Ureter (tissue), 1 donor: ENCODE measurements at regions not wholly inside any gene's neighbourhood (a gene's known extent, or its start where the extent isn't known, plus 50 kb on each side); places are given as distances from the start of the nearest gene placed in this dataset.
"Not testable (repeated sequence)": the region's sequence is repeated elsewhere in the genome, so short reads cannot be mapped to it uniquely, and the experiment has no call there.

Source experiments
- DNase-seq: peaks from one replicate; pipeline ENCODE4 v3.0.0-alpha.2; 2020; ENCODE audit warnings: low spot score
- donor health status: DM: yes; HTN: yes; CAD: no.

DNA sequence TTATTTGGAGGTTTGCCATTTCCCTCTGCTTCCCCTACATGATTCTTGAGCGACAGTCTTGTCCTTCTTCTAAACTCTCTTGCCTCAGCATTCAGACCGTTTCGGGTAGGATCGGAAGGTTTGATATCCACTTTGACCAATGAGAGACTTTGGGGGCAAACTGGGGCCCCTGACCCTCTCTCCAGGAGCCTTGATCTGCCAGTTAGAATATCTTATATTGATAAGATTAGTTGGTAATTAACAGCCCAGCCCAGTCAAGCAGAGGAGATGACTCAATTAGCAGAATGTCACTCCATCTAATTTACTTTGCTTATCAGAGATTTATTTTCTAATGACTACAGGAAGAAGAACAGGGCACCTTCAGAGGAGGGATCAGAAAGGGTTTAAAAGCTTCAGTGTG, 532.8 kb downstream of the XYLT1 start:
- no peak for DNase-seq

DNA sequence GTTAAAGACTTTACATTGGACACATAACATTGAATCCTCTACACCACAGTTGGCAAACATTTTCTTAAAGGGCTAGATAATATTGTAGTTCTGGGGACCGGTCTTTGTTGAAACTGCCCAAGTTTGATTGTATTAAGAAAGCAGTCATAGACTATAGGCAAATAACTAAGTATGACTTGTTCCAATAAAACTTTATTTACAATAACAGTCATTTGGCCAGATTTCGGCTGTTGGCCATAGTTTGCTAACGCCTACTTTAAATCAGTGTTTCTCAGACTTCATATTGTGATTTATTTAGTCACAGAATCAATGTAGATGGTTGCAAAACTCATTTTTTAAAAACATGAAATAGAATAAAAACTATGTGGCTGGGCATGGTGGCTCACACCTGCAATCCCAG, 531.8 kb downstream of the XYLT1 start:
- DNase-seq, result no peak

DNA sequence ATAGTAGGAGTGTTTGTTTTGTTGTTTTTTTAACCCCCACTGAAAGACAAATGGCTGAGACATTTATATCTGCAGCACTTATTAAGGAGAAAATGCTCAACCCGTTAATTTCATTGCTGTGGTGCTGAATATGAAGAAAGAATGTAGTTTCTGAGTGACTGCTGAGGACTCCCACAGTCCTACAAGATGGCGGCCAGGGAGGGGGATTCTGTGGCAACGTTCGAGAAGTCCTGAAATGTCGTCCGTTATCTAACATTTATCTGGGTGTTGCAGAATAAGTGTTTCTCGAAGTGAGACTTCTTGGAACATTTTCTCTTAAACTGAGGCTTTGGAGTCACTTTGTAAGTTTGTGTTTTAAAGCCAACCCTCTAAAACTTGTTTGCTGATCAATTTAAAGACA, 530.4 kb downstream of the XYLT1 start:
- DNase-seq, result no peak

DNA sequence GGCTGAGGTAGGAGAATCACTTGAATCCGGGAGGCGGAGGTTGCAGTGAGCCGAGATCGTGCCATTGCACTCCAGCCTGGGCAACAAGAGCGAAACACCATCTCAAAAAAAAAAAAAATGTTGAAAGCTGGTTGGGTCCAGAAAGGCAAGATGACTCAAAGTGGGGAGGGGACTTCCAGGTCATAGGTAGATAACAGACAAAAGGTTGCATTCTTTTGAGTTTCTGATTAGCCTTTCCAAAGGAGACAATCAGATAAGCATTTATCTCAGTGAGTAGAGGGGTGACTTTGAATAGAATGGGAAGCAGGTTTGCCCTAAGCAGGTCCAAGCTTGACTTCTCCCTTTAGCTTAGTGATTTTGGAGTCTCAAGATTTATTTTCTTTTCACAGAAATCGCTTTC, 527.9 kb downstream of the XYLT1 start:
- not testable (repeated sequence) for DNase-seq

DNA sequence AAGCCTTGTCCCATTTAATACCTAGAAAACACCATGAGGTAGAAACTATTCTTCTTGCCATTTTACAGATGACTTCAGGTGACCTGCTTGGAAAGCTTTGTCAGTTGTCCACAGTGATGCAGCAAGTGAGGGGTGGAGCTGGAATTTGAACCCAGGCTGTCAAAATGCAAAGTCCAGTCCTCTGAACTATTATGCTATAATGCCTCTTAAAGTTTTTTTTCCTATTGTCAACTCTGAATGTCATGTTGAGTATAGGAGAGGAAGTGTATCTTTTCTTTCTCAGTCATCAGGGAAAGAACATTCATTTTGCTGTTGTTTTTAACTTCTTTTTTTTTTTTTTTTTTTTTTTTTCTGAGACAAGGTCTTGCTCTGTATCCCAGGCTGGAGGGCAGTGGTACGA, 525.6 kb downstream of the XYLT1 start:
- DNase-seq, result no peak

DNA sequence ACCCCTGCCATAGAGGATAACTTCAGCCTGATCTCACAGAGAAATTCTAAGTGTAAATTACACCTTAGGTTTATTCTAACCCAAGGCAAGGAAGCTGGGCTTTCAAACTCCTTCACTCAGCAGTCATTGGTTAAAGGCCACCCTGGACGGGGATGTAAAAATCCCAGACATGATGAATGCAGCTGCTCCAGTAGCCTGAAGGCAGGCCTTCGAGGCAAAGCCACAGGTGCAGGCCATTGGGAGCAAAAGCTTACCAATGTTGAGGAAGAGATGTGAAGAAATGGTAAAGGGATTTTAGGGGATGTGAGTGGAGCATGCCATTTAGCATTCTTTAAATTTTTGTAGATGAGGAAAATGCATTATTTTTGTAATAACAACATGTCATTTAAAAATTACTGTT, 514.4 kb downstream of the XYLT1 start:
- DNase-seq, result no peak

DNA sequence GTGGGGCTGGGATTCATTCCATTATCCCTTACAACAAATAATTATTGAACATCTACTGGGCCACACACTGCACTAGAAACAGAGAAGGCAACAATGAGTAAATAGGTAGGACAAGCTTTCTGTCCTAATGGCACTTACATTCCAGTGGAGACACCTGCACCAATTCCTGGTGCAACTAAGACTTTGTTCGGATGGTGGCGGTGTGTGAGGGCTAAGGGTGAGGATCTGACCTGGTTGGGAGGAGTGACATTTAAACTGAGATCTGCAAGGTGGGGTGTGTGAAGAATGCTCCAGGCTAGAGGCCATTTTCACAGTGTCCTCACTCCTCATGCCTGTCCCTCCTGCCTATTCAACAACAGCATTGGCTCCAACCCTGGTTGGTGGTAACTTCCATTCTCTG, 510.0 kb downstream of the XYLT1 start:
- DNase-seq, result no peak

DNA sequence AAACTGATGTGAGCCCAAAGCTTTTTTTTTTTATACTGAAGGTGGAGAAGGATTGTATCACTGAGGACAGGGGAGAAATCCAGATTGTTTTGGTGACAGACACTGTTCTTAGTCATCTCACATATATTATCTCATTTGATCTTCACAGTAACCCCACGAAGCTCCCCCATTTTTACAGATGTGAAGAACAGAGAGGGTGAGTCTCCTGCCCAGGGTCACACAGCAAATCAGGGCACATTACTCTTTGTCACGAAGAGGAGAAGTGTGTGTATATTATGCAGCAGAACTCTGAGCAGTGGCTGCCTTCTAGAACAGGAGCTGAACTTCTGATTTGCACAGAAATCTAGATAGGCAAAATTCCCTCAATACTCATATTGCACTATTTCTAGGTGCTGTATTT, 504.3 kb downstream of the XYLT1 start:
- no peak for DNase-seq

DNA sequence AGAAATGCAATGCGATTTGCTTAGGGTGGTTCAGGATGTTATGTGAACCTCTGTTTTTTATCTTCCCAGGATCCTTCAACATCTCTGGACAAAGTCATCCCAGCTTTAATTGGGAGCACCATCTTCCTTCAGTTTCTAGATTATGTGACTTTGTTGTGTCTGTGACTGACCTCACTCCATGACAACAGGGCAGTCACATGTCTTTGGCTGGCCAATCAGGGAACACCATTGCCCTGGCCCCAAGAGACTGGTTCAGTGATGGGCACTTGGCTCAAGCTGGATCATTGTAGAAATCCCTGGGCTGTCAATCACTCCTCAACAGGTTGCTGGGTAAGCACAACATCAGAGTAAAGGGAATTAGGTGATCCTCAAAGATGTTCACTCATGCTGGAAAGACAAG, 499.7 kb downstream of the XYLT1 start:
- DNase-seq, result no peak

DNA sequence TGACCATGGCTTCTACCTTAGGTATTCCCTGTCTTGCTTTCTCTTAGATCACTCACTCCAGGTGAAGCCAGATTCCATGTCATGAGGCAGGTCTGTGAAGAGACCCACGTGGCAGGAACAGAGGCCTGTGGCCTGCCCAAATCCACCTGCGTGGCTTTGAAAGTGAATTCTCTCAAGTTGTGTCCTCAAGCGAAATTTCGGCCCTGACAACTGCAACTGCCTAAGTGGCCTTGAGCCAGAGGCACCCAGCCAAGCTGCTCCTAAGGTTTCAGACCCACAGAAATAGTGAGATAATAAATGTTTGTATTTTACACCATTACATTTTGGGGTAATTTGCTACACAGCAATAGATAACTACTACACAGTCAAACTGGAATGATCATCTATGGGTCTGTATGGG, 497.9 kb downstream of the XYLT1 start:
- no peak for DNase-seq

DNA sequence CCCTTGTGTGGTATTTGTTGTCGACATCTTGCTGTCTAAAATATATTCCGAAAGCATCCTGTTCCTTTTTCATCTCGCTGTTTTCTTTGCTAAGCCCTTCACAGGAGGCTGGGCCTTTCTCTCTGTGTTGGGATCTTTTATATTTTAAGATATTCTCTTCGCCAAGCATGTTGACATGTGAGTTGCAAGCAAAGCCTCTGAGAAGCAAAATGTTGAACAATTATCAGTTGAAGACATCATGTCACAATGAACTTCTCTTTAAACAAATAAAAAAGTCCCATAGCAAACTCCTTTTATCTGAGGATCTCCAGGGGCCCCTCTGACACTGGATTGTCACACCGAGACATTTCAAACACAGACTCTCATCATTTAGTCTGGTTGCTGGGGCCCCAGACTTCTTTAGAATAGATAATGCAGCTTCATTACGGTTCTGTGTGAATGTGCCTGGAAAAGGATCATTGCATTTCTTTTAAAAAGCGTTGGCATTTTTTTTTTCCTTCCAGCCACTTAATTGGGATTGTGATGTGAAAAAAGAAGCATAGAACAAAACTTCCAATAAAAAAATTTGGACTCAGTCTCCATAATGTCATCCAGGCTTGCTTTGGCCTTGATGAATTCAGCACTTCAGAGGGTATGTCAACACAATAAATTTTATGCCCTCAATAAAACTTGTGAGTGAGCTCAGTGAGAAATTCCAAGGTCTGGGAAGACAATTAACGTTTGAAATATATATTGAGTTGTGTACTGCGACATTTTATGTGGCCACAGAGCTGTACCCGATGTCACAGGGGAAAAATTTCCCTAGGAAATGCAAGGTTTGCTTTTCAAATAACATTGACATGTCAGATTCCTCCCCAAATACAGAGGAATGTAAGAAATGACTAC, 496.8 kb downstream of the XYLT1 start:
- no peak for DNase-seq

DNA sequence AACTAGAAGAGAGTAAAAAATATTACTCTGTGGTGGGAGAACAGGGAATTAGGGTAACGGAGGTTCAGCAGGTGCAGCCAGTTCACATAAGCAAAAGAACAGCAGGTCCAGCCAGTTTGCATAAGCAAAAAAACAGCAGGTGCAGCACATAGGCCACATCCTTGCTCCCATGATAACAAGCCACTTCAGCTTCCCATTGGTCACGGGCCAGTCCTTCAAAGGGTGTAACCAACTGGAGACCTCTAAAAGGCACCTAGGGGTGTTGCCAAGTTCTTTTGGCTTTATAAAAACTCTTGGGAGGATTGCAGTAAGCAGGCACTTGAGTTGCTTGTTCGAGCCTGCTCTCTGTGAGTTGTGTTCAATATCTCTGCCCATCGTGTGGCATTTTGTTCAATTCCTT, 488.1 kb downstream of the XYLT1 start:
- DNase-seq, result no peak

DNA sequence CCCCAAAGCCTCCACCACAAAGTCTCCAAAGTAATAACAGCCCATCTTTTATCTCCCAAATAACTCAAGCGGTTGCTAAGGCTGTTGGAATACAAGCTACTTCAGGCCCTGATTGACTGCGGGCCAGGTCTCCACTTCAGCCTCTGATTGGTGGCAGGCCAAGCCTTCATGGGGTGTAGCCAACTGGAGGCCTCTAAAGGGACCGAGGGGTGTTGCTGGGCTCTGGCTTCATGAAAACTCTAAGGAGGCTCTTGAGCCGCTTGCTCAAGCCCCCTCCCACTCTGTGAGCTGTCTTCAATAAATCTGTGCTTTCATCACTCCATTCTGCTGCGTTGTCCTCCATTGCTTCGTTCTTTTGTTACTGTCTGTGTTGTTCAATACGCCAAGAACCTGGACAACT, 487.2 kb downstream of the XYLT1 start:
- DNase-seq, result no peak

DNA sequence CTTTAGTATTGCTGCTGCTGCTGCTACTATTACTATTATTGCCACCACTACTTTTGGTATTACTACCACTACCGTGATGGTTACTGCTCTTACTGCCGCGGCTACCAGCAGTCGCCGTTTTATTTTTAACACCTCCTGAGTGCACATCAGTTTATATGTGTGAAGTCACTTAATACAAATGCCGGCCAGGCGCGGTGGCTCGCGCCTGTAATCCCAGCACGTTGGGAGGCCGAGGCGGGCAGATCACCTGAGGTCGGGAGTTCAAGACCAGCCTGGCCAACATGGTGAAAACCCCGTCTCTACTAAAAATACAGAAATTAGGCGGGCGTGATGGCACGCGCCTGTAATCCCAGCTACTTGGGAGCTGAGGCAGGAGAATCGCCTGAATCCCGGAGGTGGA, 486.7 kb downstream of the XYLT1 start:
- not testable (repeated sequence) for DNase-seq

DNA sequence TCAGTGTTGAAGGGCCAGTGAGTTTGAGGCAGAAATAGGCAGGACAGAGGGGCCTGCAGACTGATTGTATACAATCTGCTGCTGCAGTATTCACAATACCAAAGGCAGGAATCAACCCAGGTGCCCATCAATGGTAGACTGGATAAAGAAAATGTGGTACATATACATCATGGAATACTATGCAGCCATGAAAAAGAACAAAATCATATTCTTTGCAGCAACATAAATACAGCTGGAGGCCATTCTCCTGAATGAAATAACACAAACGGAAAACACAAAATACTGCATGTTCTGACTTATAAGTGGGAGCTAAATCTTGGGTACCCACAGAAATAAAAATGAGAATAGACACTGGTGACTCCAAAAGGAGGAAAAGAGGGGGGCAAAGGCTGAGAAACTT, 485.1 kb downstream of the XYLT1 start:
- no peak for DNase-seq

DNA sequence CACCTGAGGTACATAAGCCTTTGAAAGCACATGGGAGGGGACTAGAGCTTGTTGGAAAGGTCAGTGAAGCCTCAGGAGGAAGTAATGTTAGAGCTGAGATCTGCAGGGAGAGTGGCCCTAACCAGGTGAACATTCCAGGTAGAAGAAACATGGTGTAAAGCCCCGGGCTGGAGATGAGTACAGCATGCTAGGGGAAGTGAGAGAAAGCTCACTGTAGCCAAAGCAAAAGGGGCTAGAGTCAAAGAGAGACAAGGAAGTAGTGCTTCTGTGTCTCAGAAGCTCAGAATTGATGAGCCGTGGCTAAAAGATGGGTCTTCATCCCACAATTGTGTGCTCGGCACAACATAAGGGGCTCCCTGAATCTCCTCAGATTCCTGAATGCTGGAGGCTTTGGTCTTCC, 481.8 kb downstream of the XYLT1 start:
- DNase-seq, result no peak

DNA sequence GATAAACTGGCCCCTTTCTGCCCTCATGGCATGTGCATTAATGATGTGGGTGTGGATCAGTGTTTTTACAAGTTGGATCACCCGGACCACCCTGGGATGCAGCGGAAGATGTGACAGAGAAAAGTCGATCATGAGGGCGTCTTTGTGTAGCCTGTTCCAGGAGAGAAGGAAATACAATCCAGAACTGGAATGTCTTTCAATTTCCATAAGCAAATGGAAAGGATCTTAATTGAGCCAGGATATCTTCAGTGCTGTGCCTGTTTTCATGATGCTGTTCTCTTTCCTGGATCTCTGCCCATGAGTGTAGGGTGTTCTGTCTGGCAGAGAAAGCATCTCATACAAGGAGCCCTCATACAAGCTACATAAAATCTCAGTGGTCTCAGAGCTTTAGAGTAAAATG, 481.4 kb downstream of the XYLT1 start:
- DNase-seq, result no peak

DNA sequence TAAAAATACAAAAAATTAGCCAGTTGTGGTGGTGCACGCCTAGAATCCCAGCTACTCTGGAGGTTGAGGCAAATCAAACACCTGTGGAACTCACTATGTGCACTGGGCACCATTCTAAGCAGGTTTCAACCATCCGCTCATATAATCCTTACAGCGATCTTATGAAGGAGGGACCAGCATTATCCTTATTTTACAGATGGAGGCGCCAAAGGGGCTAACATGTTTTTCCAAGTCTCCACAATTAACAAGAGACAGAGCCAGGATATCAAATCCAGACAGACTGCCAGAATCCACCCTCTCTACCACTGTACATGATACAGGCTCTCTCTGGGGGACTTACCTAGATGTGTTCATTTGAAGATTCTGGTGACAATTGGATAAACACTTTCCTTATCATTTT, 479.0 kb downstream of the XYLT1 start:
- DNase-seq, result no peak

DNA sequence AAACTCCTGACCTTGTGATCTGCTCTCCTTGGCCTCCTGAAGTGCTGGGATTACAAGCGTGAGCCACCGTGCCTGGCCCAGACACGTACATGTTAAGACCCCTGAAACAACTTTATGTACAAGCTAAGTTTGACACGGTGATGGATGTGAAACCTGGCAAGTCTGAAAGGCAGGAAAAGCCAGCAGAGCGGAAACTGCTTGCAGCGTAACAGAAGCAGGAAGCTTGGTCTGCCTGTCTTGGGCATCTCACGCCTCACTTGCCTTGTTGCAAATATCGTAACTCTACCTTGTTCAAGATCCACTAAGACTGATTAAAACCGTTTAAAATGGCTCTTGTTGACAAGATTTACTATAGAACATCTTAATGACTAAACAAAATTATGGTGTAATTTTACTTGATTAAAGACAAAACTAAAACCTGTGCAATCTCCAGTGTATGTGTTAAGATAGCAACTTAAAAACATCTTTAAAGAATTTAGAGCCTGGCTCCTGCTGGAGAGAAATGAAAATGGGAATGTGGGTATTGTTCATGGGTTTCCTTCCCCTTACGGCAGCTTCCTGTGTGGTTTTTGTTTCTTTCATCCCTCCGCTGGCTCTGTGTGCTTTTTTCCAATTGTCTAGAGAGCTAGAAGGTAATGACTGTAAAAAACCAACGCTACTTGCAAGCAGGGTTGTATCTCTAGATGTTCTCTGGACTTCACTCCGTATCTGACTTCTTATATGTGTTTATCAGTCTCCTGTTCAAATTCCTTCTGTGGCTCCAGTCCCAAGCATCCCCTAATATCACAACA, 477.6 kb downstream of the XYLT1 start:
- no peak for DNase-seq

DNA sequence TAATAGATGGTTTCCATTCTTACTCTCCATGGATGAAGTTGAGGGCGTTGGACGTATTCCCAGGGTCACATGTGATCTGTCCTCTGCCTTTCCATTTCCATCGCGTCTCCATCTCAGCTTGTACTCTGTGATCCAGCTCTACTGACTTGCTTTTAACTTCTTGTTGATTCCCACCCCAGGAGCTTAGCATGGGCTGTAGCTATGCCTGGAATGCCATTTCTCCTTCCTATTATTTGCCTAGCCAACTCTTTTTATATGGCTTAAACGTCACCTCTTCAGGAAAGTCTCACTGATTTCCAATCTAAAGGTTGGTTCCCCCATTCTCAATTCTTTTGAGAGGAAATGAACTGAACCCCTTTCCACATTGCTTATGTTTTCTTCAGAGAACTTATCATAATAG, 475.9 kb downstream of the XYLT1 start:
- DNase-seq, result no peak

DNA sequence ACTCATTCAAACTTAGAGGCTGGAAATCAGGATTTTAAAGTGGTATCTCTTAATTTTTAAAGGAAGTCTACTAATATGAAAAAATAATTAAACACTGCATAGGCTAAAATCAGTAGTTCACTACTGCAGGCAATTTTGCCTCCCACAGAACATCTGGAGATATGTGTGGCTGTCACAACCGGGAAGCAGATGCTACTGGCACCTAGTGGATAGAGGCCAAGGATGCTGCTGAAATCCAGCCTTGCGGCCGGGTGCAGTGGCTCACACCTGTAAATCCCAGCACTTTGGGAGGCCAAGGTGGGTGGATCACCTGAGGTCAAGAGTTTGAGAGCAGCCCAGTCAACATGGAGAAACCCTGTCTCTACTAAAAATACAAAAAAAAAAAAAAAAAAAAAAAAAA, 473.9 kb downstream of the XYLT1 start:
- DNase-seq, result no peak

DNA sequence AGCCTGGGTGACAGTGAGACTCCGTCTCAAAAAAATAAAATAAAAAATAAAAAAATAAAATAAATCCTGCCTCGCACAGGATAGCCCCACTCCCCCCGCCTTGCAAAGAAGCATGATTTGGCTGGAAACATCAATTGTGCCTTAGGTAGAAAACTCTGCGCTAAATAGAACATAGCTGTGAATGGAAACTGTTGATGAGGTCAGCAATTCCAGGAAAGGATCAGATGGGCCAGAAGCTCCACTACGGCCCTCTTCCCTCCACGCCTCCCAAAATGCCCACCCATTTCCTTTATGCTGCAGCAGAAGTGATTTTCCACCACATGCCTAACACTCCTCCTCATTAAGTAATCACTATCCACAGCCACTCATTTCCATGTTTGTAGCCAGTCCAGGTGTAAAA, 473.4 kb downstream of the XYLT1 start:
- DNase-seq, result no peak

DNA sequence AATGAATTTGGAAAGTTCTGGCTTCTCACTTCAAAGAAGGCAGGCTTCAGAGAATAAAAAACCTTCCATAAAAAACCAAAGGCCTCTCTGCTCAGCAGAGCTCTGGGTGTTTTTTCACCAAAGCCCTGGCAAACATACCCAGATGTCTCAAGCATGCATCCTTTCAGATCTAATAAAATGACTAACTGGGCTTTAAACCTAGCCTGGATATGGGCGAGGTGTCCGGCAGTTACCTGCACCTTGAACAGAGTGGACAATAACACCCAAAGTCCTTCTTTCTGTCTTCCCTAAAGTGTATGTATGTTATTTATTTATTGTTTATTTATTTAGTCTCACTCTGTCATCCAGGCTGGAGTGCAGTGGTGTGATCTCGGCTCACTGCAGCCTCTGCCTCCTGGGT, 469.3 kb downstream of the XYLT1 start:
- DNase-seq, result no peak
